Smooth muscle cell (in vitro differentiated cells): ENCODE measurements at regions not wholly inside any gene's neighbourhood (a gene's known extent, or its start where the extent isn't known, plus 50 kb on each side); places are given as distances from the start of the nearest gene placed in this dataset.

Experiments
- DNase-seq: peaks from one replicate; lab custom pipeline; 2025; ENCODE audit not compliant: unreplicated experiment; lab: John Stamatoyannopoulos, UW
- H2AFZ ChIP-seq: fragments of 200-600 bp; sonication (generic); 2 replicates; pipeline ENCODE4 v1.6.0; 2016; ENCODE audit warnings: antibody characterized with exemption, low read depth, mild to moderate bottlenecking
- H3F3A ChIP-seq: fragments of 200-600 bp; sonication (generic); 2 replicates; pipeline ENCODE4 v1.6.0; 2017; ENCODE audit warnings: antibody characterized with exemption, low read depth
- H3K27ac ChIP-seq: fragments of 200-600 bp; sonication (generic); 2 replicates; pipeline ENCODE4 v1.5.1; 2016; ENCODE audit warnings: low read depth, mild to moderate bottlenecking
- H3K27me3 ChIP-seq: fragments of 200-600 bp; sonication (generic); 2 replicates; pipeline ENCODE4 v1.6.1; 2016; ENCODE audit warnings: low read depth, mild to moderate bottlenecking
- H3K36me3 ChIP-seq: fragments of 200-600 bp; sonication (generic); 2 replicates; pipeline ENCODE4 v1.5.1; 2016; ENCODE audit warnings: low read depth
- H3K4me1 ChIP-seq: fragments of 200-600 bp; sonication (generic); 2 replicates; pipeline ENCODE4 v1.5.1; 2016; ENCODE audit warnings: low read depth
- H3K4me2 ChIP-seq: fragments of 200-600 bp; sonication (generic); 2 replicates; pipeline ENCODE4 v1.6.0; 2016; ENCODE audit warnings: mild to moderate bottlenecking
- H3K4me3 ChIP-seq: fragments of 200-600 bp; sonication (generic); 2 replicates; pipeline ENCODE4 v1.5.1; 2016; ENCODE audit warnings: mild to moderate bottlenecking
- H3K79me2 ChIP-seq: fragments of 200-600 bp; sonication (generic); 2 replicates; pipeline ENCODE4 v1.6.0; 2016; ENCODE audit warnings: low read depth, mild to moderate bottlenecking
- H3K9ac ChIP-seq: fragments of 200-600 bp; sonication (generic); 2 replicates; pipeline ENCODE4 v1.6.0; 2016; ENCODE audit warnings: low read depth
- H3K9me3 ChIP-seq: fragments of 200-600 bp; sonication (generic); replicated peaks from 2 replicates; pipeline ENCODE4 v1.5.1; 2016; ENCODE audit warnings: low read depth
- H4K20me1 ChIP-seq: fragments of 200-600 bp; sonication (generic); 2 replicates; pipeline ENCODE4 v1.6.0; 2016; ENCODE audit warnings: low read depth
- CTCF ChIP-seq: fragments of 200-600 bp; sonication (generic); IDR thresholded peaks from 2 replicates; pipeline ENCODE4 v1.5.1; 2017; ENCODE audit warnings: borderline replicate concordance, mild to moderate bottlenecking, antibody characterized with exemption; ENCODE audit not compliant: insufficient read depth, poor library complexity, severe bottlenecking
- WGBS: methylation state at CpG from one replicate; pipeline ENCODE4 v1.1.7; 2016; ENCODE audit warnings: low lambda C conversion rate; 5-methylcytosine and 5-hydroxymethylcytosine counted together

DNA sequence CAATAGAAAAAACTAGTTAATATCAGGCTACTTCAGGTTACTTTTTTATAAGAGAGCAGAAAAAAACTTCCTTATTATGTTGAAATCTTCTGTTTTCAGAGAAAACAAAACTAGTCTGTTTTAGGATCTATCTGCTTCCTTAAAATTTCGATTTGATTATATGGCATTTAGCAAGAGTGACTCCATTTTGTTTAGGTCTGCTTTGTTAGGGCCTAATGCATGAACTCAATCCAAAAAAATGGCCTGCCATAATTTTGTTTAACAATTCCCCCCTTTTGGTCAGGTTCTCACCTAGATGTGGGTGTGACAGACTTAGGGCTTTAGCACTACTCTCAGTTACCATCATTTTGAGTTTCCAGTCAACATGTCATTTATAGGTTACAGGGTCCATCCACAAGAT lies 89.8 kb upstream of the GNG12 start:
- DNase-seq: no peak
- Histone ChIP-seq H3K27ac (no peak overlapping the region), H3K4me2 (no peak overlapping the region), H4K20me1 (no peaks in the 10 kb centered on the region), H3K79me2 (no peaks in the 10 kb centered on the region), H3K36me3 (no peaks in the 10 kb centered on the region), H3K9ac (no peak overlapping the region), H3K27me3 (no peaks in the 10 kb centered on the region), H2AFZ (no peak overlapping the region), H3K4me3 (no peak overlapping the region), H3K4me1 (no peaks in the 10 kb centered on the region), H3F3A (no peaks in the 10 kb centered on the region), H3K9me3 (no peaks in the 10 kb centered on the region)
- no peak for TF ChIP-seq CTCF
- WGBS: 82% methylated on average over 1 of the region's 1 CpG

- no peaks in the 10 kb centered on the region for H3K27me3 ChIP-seq
- no peak for TF ChIP-seq CTCF
- WGBS: 94% methylated on average over 4 of the region's 4 CpGs
Observed at GRCh38 chr1:67921725-67922489, 88.6 kb upstream of the GNG12 start.

DNA sequence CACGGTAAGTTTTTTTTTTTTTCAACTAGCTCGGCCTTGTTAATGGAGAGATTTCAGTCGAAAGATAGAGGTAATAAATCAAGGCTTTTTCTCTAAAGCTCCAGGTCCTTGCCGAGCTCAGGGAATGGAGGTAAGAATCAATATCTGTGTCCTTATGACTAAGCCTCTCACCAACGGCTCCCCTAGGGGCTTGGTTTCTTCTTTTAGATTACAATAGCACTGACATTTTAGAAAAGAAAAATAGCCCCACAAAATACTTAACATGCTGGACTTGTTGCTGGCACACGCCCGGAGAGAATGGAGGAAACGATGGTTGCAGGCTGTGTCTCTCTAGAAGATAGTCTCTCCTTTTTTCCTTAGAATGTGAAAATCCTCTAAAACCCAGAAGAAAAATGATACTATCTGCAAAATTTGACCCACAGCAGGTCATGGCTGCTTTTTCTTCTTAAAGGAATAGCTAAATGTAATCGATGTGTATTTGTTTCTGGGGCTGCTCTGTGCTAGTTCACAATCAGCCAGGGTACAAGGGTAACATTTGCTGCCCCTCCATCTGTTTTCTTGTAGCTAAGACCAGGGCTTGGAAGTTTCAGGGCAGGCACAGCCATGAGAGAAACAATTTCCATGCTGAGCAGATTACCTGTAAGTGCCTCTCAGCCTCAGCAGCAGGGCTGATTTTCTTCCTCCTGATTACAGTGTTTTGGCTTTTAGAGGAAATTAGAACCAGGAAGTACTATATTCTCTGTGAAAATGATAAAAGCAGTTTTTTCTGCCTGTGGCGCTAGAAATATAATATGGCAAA lies 86.2 kb upstream of the GNG12 start:
- H3K79me2 ChIP-seq: no peaks in the 10 kb centered on the region
- TF ChIP-seq CTCF: no peak
- H3K27ac ChIP-seq: no peak overlapping the region
- DNase-seq: no peak
- H3K4me2 ChIP-seq: no peak overlapping the region
- H3F3A ChIP-seq: no peaks in the 10 kb centered on the region
- no peaks in the 10 kb centered on the region for H3K9me3 ChIP-seq
- no peaks in the 10 kb centered on the region for H3K27me3 ChIP-seq
- no peak overlapping the region for H3K9ac ChIP-seq
- WGBS: 74% methylated on average over 10 of the region's 10 CpGs
- H3K36me3 ChIP-seq: no peaks in the 10 kb centered on the region
- H4K20me1 ChIP-seq: no peaks in the 10 kb centered on the region
- peak overlapping the region; percentile 36 for H2AFZ ChIP-seq
- H3K4me1 ChIP-seq: no peaks in the 10 kb centered on the region
- H3K4me3 ChIP-seq: no peak overlapping the region

More at GRCh38 chr1:67921725-67922489, 88.6 kb upstream of the GNG12 start:
- no peaks in the 10 kb centered on the region for H3K79me2 ChIP-seq
- H3K36me3 ChIP-seq: no peaks in the 10 kb centered on the region
- no peak overlapping the region for H3K9ac ChIP-seq
- H3K4me3 ChIP-seq: no peak overlapping the region
- no peak overlapping the region for H3K4me2 ChIP-seq
- H3K27ac ChIP-seq: no peak overlapping the region
- no peak overlapping the region for H2AFZ ChIP-seq
- no peak for DNase-seq
- H3F3A ChIP-seq: no peaks in the 10 kb centered on the region
- H3K4me1 ChIP-seq: no peaks in the 10 kb centered on the region
- no peaks in the 10 kb centered on the region for H4K20me1 ChIP-seq
- no peaks in the 10 kb centered on the region for H3K9me3 ChIP-seq
